ENCODE measurements at regions not wholly inside any gene's neighbourhood (a gene's known extent, or its start where the extent isn't known, plus 50 kb on each side); places are given as distances from the start of the nearest gene placed in this dataset.

DNA sequence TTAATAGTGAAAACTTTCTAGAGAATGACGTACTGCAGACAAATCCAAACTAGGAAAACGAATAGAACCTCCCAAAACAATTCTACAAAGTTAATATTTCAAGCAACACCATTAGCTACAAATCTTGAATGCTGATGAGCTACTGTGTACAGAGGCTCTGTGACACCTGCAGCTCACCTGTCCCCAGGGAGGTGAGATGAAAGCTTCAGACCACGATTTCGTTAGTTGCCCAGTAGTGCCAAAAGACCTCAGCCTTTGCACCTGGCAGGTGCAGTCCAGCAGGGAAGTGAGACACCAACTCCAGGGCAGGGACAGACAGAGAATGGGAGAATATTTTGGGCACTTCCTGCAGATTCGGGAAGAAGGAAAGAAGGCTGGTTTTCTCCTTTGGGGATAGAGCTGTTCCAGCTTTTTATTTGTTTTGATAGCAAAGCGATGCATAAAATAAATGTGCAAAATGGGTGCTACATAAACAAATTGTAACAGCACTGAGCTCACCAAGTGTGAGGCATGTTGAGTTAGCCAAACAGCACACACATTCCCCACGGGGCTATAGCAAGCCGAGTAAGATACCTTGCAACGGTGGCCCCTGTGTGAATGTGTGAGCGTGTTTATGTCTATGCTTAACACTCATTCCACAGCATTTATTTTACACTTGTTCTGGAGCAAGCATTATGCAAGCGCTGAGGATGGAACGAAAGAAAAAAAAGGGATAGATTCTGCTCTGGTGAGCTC, 1024.8 kb upstream of the AUTS2 start:
- no peak for TF ChIP-seq POLR2A (IDR thresholded peaks at IDR 0.05)
- TF ChIP-seq, protein P1, sequence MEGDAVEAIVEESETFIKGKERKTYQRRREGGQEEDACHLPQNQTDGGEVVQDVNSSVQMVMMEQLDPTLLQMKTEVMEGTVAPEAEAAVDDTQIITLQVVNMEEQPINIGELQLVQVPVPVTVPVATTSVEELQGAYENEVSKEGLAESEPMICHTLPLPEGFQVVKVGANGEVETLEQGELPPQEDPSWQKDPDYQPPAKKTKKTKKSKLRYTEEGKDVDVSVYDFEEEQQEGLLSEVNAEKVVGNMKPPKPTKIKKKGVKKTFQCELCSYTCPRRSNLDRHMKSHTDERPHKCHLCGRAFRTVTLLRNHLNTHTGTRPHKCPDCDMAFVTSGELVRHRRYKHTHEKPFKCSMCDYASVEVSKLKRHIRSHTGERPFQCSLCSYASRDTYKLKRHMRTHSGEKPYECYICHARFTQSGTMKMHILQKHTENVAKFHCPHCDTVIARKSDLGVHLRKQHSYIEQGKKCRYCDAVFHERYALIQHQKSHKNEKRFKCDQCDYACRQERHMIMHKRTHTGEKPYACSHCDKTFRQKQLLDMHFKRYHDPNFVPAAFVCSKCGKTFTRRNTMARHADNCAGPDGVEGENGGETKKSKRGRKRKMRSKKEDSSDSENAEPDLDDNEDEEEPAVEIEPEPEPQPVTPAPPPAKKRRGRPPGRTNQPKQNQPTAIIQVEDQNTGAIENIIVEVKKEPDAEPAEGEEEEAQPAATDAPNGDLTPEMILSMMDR (IDR thresholded peaks at IDR 0.05): no peak
